BE2C (cell line): ENCODE measurements at regions not wholly inside any gene's neighbourhood (a gene's known extent, or its start where the extent isn't known, plus 50 kb on each side); places are given as distances from the start of the nearest gene placed in this dataset.

Experiments used
- DNase-seq: peaks from one replicate; pipeline ENCODE4 v3.0.0-alpha.2; 2020
- H3K27me3 ChIP-seq: fragments of 250-450 bp; sonication (Bioruptor Pico); 2 replicates; pipeline ENCODE4 v1.5.1; 2020; ENCODE audit warnings: mild to moderate bottlenecking
- H3K36me3 ChIP-seq: fragments of 250-450 bp; sonication (Bioruptor Pico); 2 replicates; pipeline ENCODE4 v1.5.1; 2020; ENCODE audit warnings: mild to moderate bottlenecking
- H3K4me1 ChIP-seq: fragments of 250-450 bp; sonication (Bioruptor Pico); 2 replicates; pipeline ENCODE4 v1.5.1; 2020
- H3K4me3 ChIP-seq: 2 replicates; pipeline ENCODE4 v1.5.1; 2011; ENCODE audit warnings: low read depth, low read length
- H3K9me3 ChIP-seq: fragments of 250-450 bp; sonication (Bioruptor Pico); 2 replicates; pipeline ENCODE4 v1.5.1; 2020
- TF ChIP-seq, protein P1 (sequence below): IDR thresholded peaks from 2 replicates; pipeline ENCODE4 v1.5.1; 2012; ENCODE audit warnings: mild to moderate bottlenecking, low read depth, low read length

DNA sequence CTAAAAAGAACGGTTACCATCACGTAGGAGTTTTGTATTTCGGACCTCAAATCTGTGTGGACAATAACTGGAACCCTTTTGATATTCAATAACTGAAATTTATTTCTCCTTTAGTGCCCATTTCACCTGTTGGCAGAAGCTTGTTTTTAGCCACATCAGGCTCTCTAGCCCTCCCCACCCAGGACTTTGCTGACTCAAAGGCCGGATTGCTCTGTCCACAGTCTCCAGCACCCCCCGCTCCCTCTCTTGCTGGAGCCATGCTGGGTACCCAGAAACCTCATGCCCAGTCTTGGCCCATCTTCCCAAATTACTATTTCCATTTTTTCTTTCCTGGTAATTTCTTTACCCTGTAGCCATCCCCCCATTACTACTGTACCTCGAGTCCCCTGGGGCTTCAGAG, 55.8 kb upstream of the DUSP22 start:
- H3K27me3 ChIP-seq = 0 out of 2 replicates have a peak, but pooled peaks cover under 1% of the 10 kb centered on the region
- H3K4me3 ChIP-seq = no peak overlapping the region
- DNase-seq = no peak
- no peaks in the 10 kb centered on the region for H3K9me3 ChIP-seq
- H3K4me1 ChIP-seq = no peaks in the 10 kb centered on the region
- TF ChIP-seq, protein P1, sequence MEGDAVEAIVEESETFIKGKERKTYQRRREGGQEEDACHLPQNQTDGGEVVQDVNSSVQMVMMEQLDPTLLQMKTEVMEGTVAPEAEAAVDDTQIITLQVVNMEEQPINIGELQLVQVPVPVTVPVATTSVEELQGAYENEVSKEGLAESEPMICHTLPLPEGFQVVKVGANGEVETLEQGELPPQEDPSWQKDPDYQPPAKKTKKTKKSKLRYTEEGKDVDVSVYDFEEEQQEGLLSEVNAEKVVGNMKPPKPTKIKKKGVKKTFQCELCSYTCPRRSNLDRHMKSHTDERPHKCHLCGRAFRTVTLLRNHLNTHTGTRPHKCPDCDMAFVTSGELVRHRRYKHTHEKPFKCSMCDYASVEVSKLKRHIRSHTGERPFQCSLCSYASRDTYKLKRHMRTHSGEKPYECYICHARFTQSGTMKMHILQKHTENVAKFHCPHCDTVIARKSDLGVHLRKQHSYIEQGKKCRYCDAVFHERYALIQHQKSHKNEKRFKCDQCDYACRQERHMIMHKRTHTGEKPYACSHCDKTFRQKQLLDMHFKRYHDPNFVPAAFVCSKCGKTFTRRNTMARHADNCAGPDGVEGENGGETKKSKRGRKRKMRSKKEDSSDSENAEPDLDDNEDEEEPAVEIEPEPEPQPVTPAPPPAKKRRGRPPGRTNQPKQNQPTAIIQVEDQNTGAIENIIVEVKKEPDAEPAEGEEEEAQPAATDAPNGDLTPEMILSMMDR = no peak
- no peaks in the 10 kb centered on the region for H3K36me3 ChIP-seq

DNA sequence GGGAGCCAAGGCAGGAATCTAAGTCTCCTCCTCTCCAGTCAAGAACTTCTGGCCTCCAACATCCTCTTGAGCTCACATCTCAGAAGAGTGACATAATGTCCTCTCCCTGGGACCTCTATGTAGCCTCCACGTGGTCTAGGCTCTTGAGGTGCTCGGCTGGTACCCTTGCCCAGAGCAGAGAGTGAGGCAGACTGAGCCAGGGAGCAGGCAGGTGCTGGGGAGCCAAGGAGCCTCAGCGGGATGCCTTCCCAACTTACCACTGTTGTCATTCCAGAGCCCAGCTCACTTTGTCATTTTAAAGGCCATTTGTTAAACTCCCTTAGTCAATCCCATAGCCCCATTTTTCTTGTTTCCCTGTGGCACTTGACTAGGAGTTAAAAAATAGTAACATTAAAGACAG, 52.1 kb upstream of the DUSP22 start:
- Histone ChIP-seq H3K36me3 (no peaks in the 10 kb centered on the region), H3K4me3 (no peak overlapping the region), H3K9me3 (no peaks in the 10 kb centered on the region), H3K4me1 (no peaks in the 10 kb centered on the region), H3K27me3 (0 out of 2 replicates have a peak, but pooled peaks cover 3% of the 10 kb centered on the region)
- DNase-seq = no peak
- TF ChIP-seq, protein P1 = no peak

DNA sequence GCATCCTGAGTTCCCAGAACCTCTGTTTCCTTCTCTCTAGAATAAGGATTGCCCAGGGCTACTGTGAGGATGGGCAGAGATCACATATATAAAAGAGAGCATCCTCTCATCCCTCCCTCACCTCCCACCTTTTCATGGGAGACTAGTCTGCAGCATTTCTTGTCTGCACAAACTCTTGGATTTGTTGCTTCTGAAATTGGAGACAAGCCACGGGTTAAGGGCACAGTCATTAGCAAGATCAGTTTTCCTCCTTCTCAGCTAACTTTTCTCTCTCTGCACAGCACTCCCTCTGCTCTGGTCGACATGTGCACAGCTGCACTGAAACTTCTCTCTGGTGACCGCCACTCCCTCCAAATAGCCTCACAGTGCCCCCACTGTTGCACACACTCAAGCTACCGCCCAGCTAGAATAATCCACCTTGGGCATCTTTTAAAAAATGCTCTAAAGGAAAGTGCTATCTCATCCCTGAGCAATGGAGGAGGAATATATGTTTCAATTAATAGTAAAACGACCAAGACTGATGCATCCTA, 50.9 kb upstream of the DUSP22 start:
- Histone ChIP-seq H3K4me1 (no peaks in the 10 kb centered on the region), H3K27me3 (0 out of 2 replicates have a peak, but pooled peaks cover 3% of the 10 kb centered on the region), H3K36me3 (no peaks in the 10 kb centered on the region), H3K4me3 (no peak overlapping the region), H3K9me3 (no peaks in the 10 kb centered on the region)
- TF ChIP-seq, protein P1 = no peak
- no peak for DNase-seq
